CD4-positive, alpha-beta T cell treated with Interleukin-21 for 1 hour (primary cell): ENCODE measurements at regions not wholly inside any gene's neighbourhood (a gene's known extent, or its start where the extent isn't known, plus 50 kb on each side); places are given as distances from the start of the nearest gene placed in this dataset.

ENCODE experiments used
- DNase-seq: peaks from one replicate; pipeline ENCODE4 v3.0.0-alpha.2; 2020

- DNase-seq = no peak
These were observed 468.8 kb upstream of the MGMT start for GRCh38 chr10:128998101-128998805.

DNA sequence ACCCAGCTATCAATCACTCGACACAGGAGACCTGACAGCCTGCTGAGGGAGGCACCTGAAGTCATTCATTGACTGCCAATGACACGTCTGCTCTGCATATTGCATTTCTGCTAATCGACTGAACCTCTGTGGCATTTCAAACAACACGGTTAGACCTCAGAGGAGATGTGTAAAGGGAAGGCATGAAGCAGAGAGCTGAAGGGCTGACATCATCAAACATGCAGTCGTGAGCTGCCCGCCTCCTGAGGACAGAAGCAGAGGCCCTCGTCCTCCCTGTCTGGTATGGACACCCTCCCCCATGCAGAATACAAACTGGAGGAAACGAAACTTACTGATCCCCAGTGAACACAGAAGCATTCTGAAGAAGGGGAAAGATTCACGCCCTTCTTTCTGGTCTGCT lies 462.6 kb upstream of the MGMT start:
- DNase-seq = no peak

GRCh38 chr10:129005080-129005479 lies 462.0 kb upstream of the MGMT start:
- DNase-seq = no peak

GRCh38 chr10:129005804-129006203 lies 461.2 kb upstream of the MGMT start:
- no peak for DNase-seq

DNA sequence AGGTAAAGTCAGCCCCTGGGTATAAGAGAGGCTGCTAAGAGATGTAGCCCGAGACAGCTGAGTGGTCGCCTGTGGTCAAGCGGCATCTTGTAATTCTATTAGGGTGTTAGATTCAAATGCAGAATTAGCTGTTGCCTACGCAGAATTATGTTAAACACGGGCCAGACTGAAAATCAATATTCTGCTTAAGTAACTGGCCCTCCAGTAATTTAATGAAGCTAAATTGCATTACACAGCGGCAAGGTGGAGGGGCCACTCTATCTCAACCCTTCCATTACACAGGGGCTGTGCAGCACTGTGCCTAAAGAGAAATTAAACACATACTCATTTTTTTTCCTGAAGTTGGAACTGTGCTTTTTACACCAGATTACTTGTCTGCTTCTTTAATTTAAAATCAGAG lies 448.5 kb upstream of the MGMT start:
- no peak for DNase-seq

GRCh38 chr10:129020651-129021330 lies 446.2 kb upstream of the MGMT start:
- DNase-seq = no peak

- DNase-seq = no peak
These were observed 445.3 kb upstream of the MGMT start for GRCh38 chr10:129021594-129022304.

- no peak for DNase-seq
These were observed 444.0 kb upstream of the MGMT start for GRCh38 chr10:129023082-129023481.

DNA sequence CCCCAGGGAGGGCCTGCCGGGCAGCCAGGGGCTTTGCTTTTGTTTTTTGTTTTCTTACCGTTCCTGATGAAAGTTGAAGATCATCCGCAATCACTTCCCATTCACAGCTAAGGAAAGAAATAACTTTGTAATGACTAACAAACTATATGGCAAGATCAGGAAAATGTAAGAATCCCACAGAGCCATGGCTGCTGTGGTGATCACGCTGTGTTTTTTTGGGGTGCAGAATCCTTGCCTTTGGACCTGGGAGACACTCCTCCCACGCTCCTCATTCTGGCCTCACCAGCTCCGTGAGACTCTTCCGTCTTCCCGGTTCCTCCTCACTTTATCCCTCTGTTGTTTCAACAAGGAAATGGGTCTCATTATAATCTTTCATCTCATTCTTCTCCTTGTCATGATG lies 443.0 kb upstream of the MGMT start:
- DNase-seq = no peak

DNA sequence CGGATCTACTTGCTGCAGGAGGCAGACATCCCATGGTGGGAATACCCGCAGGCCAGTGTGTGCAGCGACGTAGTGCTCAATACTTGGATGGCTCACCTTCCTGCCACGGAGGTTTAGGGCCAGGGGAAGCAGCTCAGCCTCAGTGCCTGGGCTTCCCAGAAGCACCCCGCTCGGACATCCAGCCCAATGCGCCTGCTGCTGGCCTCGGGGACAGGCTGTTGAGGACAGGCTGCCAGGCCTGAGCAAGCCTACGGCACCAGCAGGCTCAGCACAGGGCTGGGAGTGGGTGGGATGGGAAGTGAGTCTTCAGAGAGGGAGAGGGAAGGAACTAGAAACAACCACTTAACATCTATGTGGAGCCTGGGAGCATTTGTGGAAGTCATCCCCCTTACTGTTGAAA lies 441.3 kb upstream of the MGMT start:
- DNase-seq = no peak

DNA sequence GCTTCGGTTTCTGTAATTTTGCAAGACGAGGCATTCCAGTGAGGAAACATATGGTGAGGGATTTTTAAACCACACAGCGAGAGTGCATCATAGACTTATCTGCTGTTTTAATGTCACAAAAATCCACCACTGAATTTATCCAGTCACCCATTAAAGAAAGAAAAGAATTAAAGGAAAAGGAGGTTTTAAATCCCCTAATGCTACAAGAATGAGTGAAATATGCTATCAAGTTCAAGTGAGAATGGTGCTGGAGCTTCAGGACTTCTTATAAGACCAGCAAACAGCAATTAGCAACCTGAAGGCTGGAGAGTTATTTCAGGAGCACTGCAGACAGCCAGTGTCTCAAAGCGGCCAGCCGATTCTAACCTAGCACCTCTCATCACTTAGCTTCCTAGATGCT lies 439.1 kb upstream of the MGMT start:
- DNase-seq = no peak

- DNase-seq = no peak
These were observed 438.6 kb upstream of the MGMT start for GRCh38 chr10:129028451-129028850.

DNA sequence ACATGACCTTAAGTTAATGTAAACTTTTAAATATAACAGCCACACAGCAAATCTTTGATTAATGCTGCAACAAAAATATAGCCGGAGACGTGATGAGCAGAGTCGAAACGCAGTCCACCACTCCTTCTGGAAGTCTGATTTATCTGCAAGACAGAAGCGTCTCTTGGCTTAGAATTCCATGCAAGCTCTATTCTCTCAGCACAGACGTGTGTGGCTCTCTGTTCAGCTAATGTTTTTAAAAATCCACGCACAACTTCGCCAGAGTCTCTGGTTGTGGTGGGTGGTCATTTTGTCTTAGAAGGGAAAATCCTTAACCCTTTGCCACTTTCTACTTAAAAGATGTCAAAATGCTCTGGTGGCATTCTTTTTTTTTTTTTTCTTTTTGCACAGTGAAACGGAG lies 438.0 kb upstream of the MGMT start:
- DNase-seq = no peak

- no peak for DNase-seq
These were observed 437.0 kb upstream of the MGMT start for GRCh38 chr10:129029851-129030602.

DNA sequence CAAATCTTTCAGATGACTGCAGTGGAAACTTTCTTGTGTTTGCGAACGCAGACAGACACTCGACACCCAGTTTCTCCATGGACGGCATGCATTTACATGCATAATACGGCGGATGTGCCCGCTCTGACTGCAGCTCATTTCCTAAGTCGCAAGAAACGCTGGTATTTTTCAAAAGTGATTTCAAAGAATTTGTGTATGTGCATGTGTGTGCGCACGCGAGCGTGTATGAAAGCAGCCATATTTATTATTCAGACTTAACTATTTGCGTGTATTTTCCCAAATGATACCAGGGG lies 436.5 kb upstream of the MGMT start:
- DNase-seq = no peak

DNA sequence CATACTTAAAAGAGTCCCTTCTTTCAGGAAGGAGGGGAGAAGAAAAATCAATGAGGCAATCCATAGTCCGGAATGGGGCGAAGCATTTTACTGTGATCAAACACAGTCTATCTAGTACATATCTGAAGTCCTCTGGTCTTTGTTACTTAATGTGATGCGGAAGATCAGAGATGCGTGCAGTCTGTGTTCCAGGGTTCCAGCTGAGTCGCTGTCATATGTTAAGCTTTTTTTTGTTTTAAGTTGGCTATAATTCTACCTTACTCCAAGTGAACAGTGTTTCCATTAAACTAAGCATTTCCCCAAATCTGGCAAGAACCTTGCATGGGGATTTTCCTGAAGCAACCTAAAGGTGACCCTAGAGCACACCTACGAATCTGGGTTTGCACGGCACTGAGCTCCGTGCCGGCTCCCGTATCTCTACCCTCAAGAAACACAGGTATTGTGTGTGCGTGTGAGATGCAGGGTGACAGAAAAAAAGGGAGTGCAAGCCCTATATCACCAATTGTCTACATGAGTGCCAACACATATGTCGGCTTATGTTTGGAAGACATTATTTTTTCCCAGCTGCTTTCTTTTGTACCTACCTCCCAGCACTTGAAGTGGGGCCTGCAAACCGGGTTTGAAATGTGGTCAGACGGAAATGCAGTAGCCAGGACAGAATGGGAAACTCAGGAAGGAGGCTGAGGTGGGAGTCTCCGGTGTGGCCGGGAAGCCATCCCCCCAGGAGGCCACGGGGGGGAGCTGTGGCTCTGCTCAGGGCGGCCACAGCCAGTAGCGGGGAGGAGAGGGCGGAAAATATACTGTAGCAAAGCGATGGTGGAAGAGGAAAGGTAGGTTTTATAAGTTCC lies 435.8 kb upstream of the MGMT start:
- DNase-seq = peak; percentile 33

DNA sequence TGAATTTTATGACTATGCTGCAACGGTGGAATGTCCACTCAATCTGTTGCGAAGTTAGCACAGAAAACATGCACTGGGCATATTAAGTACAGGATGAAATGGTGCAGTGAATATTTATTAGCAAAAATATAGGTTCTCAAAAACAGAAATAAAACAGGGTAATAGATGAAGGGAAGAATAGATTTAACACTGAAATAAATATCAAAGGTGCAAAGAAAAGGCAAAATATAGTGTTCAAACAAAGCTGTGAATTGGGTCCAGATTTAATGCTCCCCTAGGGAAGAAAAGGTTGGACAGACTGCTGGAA lies 435.2 kb upstream of the MGMT start:
- no peak for DNase-seq

DNA sequence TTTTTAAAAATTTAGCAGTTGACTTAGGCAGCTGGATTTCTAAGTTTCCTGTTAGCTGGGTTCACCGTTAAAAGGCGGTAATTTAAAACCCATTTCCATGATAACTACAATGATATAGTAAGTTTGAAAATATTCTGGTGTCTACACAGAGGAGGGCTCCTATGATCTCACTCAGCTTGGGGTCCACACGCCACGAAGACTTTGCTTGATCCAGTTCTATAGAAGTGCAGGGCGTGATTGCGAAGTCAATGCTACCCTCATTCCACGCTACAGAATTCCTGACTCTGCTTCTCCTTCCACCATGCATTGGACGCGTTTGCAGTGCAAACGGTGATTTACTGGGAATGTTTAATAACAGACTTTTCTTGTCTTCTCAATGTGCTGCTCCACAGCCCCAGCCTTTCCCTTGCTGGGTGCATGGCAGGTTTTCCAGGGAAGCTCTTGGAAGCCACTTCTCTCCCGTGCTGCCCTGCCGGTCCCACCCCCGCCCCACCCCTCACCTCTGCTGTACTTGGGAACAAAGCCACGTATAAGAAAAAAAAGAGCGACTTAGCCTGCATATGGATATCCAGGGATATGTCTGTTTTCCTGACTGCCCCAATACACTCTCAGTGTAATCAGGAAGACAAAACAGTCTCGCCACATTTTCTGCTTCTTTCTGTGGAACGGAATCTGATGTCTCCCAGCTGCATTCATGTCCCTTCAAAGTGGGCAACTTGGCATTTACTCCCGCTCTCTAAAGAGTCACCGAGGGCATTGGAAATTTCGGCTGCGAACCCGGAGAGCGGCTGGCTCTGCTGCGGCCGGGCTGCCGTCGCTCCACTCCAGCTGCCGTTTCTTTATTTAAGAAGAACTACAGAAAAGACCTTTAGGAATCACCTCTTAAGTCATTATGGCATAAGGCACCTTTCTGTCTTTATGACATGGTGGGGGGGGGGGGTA lies 434.4 kb upstream of the MGMT start:
- no peak for DNase-seq

DNA sequence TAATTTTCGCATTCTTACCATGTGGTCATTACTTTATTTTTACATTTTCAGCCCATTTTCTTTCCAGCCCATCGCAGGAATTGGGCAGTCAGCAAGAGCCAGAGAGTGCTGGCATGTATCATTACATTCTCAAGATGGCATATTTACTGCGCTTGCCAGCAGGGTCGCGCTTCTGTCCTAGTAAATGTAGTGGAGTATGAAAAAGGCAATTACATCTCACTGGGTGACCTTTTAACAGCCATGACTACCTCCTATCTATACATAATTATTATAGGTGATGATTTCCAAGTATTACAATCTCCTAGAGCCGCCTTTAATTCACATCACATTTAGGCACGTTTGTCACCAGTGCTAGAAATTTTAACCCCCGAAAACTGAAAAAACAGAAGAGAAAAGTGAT lies 433.7 kb upstream of the MGMT start:
- no peak for DNase-seq

DNA sequence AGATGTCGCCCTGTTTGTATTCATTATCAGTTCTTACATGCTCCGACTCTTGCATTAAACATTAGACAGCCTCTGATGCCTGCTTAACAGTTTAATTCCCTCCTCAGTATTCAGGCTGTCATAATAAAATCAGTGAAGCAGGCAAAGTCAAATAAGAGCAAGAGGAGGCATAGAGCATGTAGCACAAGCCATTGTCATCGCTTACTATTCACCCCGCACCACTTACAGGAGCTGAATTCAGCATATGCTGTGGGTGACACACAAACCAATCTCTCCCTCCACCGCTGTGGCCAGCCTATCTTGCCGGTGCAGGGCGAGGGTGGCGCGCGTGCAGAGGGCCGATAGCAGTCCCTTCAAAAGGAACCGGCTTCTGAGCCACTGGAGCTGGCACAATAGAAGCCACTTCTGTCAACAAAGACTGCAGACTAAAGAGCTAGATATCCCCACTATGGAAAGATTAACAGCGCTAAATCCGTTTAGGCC lies 433.2 kb upstream of the MGMT start:
- no peak for DNase-seq

- DNase-seq = peak; percentile 51
These were observed 431.8 kb upstream of the MGMT start for GRCh38 chr10:129035052-129035827.
